Retinal pigment epithelial cell (primary cell): ENCODE measurements at regions not wholly inside any gene's neighbourhood (a gene's known extent, or its start where the extent isn't known, plus 50 kb on each side); places are given as distances from the start of the nearest gene placed in this dataset.
A peak's percentile ranks its signal among the peaks of the same experiment; 100 is the strongest.
"Not testable (repeated sequence)": the region's sequence is repeated elsewhere in the genome, so short reads cannot be mapped to it uniquely, and the experiment has no call there.

Source experiments
- DNase-seq: peaks from one replicate; pipeline ENCODE4 v3.0.0-alpha.2; 2010; ENCODE audit warnings: low read depth
- H3K4me3 ChIP-seq: 2 replicates; pipeline ENCODE4 v1.5.1; 2011; ENCODE audit warnings: mild to moderate bottlenecking, low read length, control low read depth, moderate library complexity
- CTCF ChIP-seq: conservative IDR thresholded peaks from 2 replicates; pipeline ENCODE4 v1.5.1; 2011; ENCODE audit warnings: low read depth, low read length, control low read depth, inconsistent platforms

- TF ChIP-seq CTCF: no peak
These were observed 473.4 kb downstream of the AACS start for GRCh38 chr12:125538401-125539199.

DNA sequence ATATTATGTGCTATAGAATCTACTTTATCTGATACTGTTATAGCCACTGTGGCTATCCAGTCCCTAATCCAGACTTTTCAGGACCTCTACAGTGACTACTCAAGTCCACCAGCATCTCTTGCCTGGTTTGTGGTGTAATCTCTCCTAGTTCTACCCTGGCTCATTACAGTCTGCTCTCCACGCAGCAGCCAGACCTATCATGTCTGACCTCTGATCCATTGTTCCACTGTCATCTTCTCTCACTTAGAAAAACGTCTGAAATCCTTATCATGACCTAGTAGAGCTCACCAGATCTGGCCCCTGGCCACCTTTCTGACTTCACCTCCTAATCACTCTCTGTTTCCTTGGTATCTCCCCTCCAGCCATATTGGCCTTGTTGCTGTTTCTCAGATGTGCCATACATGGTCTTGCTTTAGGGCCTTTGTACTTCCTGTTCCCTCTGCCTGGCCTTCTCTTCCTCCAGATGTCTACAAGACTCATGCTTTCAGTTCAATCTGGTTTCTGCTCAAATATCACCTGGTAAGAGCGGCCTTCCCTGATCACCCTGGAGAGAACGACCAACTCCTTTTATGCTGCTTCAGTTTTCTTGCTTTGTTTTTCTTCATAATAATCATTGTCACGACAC is 475.5 kb downstream of the AACS start:
- TF ChIP-seq CTCF: no peak
- H3K4me3 ChIP-seq: no peak overlapping the region
- DNase-seq: no peak

More at GRCh38 chr12:125538401-125539199, 473.4 kb downstream of the AACS start:
- no peak overlapping the region for H3K4me3 ChIP-seq
- DNase-seq: no peak

DNA sequence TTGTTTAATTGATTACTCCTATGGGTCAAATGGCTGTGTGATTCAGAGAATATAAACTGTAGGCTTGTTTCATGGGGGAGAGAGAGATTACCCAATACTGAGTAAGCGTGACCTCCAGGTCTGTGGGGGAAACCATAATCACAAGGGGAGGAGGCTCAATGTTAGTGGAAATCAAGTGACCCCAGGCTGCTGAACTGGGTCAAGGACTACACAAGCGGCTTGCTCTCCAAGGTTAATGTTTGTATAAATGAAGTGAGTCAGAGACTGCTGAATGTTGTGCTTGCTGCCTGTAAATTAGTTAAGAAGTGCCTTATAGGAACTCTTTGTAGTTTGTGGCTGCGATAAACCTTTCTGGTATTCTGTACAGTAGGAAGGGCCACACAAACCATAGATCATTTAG is 479.7 kb downstream of the AACS start:
- TF ChIP-seq CTCF: no peak
- no peak overlapping the region for H3K4me3 ChIP-seq
- no peak for DNase-seq

DNA sequence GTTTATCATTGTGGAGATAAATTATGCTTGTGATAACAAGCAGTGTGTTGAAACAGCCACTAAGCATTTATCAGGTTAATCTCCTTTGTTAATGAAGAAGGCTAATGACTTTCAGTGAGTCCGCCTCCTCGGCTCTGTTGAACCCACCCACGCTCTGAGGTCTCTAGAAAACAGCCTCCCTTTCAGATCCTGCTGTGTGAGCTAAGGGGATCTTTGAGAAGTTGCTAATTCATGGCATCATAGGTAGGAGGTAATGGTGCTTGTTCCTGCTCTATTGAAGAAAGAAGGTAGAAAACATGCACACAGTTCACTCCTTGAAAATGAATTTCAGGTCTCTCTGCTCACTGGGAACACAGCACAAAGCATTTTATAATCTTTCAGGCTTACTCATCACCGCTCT is 483.9 kb downstream of the AACS start:
- no peak for DNase-seq
- H3K4me3 ChIP-seq: no peak overlapping the region
- no peak for TF ChIP-seq CTCF

- TF ChIP-seq CTCF: peak; percentile 44
- no peak overlapping the region for H3K4me3 ChIP-seq
- DNase-seq: no peak
These were observed 484.6 kb downstream of the AACS start for GRCh38 chr12:125549836-125550235.

GRCh38 chr12:125552295-125552694 is 487.1 kb downstream of the AACS start:
- DNase-seq: no peak

DNA sequence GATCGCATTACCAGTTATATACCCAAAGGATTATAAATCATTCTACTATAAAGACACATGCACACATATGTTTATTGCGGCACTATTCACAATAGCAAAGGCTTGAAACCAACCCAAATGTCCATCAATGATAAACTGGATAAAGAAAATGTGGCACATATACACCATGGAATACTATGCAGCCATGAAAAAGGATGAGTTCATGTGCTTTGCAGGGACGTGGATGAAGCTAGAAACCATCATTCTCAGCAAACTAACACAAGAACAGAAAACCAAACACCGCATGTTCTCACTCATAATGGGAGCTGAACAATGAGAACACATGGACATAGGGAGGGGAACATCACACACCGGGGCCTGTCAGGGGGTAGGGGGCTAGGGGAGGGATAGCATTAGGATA is 495.8 kb downstream of the AACS start:
- not testable (repeated sequence) for DNase-seq, H3K4me3 ChIP-seq

More at GRCh38 chr12:125552295-125552694, 487.1 kb downstream of the AACS start:
- TF ChIP-seq CTCF: no peak
- H3K4me3 ChIP-seq: no peak overlapping the region
